Activated CD4-positive, alpha-beta T cell treated with anti-CD3 and anti-CD28 coated beads, Interleukin-2, amount 50 U/mL, for 1 hour (primary cell): ENCODE measurements at regions not wholly inside any gene's neighbourhood (a gene's known extent, or its start where the extent isn't known, plus 50 kb on each side); places are given as distances from the start of the nearest gene placed in this dataset.

Source experiments
- DNase-seq: peaks from one replicate; pipeline ENCODE4 v3.0.0-alpha.2; 2020

- no peak for DNase-seq
These were observed 374.9 kb upstream of the CAMK1G start for GRCh38 chr1:209208648-209209047.

GRCh38 chr1:209213989-209214388 is 369.5 kb upstream of the CAMK1G start:
- no peak for DNase-seq

GRCh38 chr1:209215826-209216225 is 367.7 kb upstream of the CAMK1G start:
- DNase-seq, result no peak

- DNase-seq, result no peak
These were observed 365.4 kb upstream of the CAMK1G start for GRCh38 chr1:209218113-209218512.

- DNase-seq, result no peak
These were observed 364.5 kb upstream of the CAMK1G start for GRCh38 chr1:209218981-209219380.

GRCh38 chr1:209219791-209220524 is 363.6 kb upstream of the CAMK1G start:
- DNase-seq, result no peak

GRCh38 chr1:209222826-209223225 is 360.7 kb upstream of the CAMK1G start:
- no peak for DNase-seq

- no peak for DNase-seq
These were observed 359.7 kb upstream of the CAMK1G start for GRCh38 chr1:209223791-209224190.

GRCh38 chr1:209224886-209225285 is 358.6 kb upstream of the CAMK1G start:
- no peak for DNase-seq

GRCh38 chr1:209227171-209227570 is 356.3 kb upstream of the CAMK1G start:
- DNase-seq, result no peak

- DNase-seq, result no peak
These were observed 355.6 kb upstream of the CAMK1G start for GRCh38 chr1:209227941-209228340.

GRCh38 chr1:209229494-209230061 is 353.9 kb upstream of the CAMK1G start:
- DNase-seq, result no peak

- no peak for DNase-seq
These were observed 353.2 kb upstream of the CAMK1G start for GRCh38 chr1:209230314-209230713.

- no peak for DNase-seq
These were observed 351.9 kb upstream of the CAMK1G start for GRCh38 chr1:209231476-209232156.

- DNase-seq, result no peak
These were observed 351.3 kb upstream of the CAMK1G start for GRCh38 chr1:209232197-209232596.

GRCh38 chr1:209232759-209233158 is 350.8 kb upstream of the CAMK1G start:
- no peak for DNase-seq

- no peak for DNase-seq
These were observed 348.3 kb upstream of the CAMK1G start for GRCh38 chr1:209235166-209235565.

- DNase-seq, result no peak
These were observed 345.2 kb upstream of the CAMK1G start for GRCh38 chr1:209238356-209238755.

- DNase-seq, result no peak
These were observed 343.2 kb upstream of the CAMK1G start for GRCh38 chr1:209240351-209240750.

- DNase-seq, result no peak
These were observed 342.0 kb upstream of the CAMK1G start for GRCh38 chr1:209241487-209241886.

- peak; percentile 28 for DNase-seq
These were observed 334.8 kb upstream of the CAMK1G start for GRCh38 chr1:209248649-209249279.

- DNase-seq, result no peak
These were observed 334.2 kb upstream of the CAMK1G start for GRCh38 chr1:209249280-209249670.

GRCh38 chr1:209249785-209250440 is 333.6 kb upstream of the CAMK1G start:
- DNase-seq, result no peak
